ENCODE measurements at regions not wholly inside any gene's neighbourhood (a gene's known extent, or its start where the extent isn't known, plus 50 kb on each side); places are given as distances from the start of the nearest gene placed in this dataset.

- no peak for TF ChIP-seq POLR2A (IDR thresholded peaks at IDR 0.05)
- TF ChIP-seq CTCF (IDR thresholded peaks at IDR 0.05): no peak
Observed at GRCh38 chr16:49203361-49203760, 78.3 kb downstream of the CBLN1 start.
